ENCODE measurements at regions not wholly inside any gene's neighbourhood (a gene's known extent, or its start where the extent isn't known, plus 50 kb on each side); places are given as distances from the start of the nearest gene placed in this dataset.
"Not testable (repeated sequence)": the region's sequence is repeated elsewhere in the genome, so short reads cannot be mapped to it uniquely, and the experiment has no call there.

DNA sequence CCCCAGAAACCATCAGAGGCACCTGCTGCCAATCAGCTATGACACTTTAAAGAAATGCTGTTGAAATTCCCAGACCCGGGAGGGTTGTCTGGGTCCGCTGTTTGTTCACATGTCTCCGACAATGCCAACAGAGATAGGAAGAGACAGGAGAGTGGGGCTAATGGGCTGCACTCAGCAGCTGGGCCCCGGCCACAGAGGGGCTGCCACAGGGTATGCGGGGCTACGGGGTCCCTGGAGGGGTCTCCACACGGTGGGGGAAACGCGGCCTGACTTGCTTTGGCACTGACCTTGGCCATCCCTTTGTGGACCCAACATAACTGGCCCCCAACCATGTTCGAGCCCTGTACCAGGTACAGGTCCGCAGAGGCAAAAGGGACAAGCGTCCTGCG is 121.0 kb upstream of the PPP1R26 start:
- Mint-ChIP-seq H3K27me3 (no peaks in the 10 kb centered on the region), H3K36me3 (ENCODE audit: low read depth) (no peaks in the 10 kb centered on the region), H3K27ac (no peak overlapping the region), H3K4me3 (no peak overlapping the region), H3K9me3 (no peaks in the 10 kb centered on the region), H3K4me1 (ENCODE audit: low read depth) (no peaks in the 10 kb centered on the region)
- DNase-seq, result no peak

DNA sequence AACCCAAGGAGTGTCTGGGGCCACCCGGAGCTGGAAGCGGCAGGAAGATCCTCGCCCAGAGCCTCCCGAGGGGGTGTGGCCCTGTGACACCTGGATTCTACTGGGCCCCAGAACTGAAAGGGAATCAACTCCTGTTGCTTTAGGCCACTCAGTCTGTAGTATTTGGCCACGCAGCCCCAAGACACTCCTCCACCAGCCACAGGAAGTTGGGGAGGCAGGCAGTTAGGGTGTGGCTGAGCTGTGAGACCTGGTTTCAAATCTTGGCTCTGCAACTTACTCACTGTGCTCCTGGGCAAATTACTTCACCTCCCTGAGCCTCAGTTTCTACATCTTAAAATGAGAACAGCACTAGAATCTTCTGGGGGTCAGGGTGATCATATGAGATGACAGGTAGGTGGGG is 119.8 kb upstream of the PPP1R26 start:
- H3K27me3 Mint-ChIP-seq, result no peaks in the 10 kb centered on the region
- no peak overlapping the region for H3K4me3 Mint-ChIP-seq
- H3K27ac Mint-ChIP-seq, result no peak overlapping the region
- H3K9me3 Mint-ChIP-seq, result no peaks in the 10 kb centered on the region
- no peaks in the 10 kb centered on the region for H3K4me1 Mint-ChIP-seq (ENCODE audit: low read depth)
- H3K36me3 Mint-ChIP-seq (ENCODE audit: low read depth), result no peaks in the 10 kb centered on the region
- no peak for DNase-seq

DNA sequence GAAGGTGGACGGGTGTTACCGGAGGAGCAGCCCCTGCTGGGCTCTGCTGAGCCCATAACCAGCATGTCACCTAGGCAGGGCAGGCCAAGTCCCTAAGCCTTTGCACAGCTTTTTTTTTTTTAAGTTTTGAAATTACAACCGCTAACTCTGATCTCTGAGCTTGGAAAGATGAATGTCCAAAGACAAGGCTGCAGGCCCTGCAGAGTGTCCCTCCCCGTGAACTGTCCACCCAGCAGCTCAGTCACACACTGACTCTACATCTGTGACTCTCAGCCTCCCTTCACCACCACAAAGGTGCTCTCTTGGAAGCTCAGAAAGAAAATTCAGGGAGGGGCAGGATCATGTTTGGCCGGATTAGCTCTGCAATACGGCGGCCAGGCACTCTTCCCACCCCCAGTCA is 119.0 kb upstream of the PPP1R26 start:
- H3K9me3 Mint-ChIP-seq, result no peaks in the 10 kb centered on the region
- H3K27me3 Mint-ChIP-seq, result no peaks in the 10 kb centered on the region
- DNase-seq, result no peak
- H3K36me3 Mint-ChIP-seq (ENCODE audit: low read depth), result no peaks in the 10 kb centered on the region
- H3K4me3 Mint-ChIP-seq, result no peak overlapping the region
- H3K27ac Mint-ChIP-seq, result no peak overlapping the region
- no peaks in the 10 kb centered on the region for H3K4me1 Mint-ChIP-seq (ENCODE audit: low read depth)

DNA sequence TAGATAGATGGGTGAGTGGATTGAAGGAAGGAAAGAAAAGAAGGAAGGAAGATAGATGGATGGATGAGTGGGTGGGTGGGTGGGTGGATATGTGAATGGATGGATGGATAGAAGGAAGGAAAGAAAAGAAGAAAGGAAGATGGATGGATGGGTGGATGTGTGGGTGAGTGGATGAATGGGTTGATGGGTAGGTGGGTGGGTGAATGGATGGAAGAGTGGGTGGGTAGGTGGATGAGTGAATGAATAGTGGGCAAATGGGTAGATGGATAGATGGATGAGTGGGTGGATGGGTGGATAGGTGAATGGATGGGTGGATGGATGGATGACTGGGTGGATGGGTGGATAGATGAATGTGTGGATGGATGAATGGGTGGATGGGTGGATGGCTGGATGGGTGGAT is 117.9 kb upstream of the PPP1R26 start:
- not testable (repeated sequence) for H3K4me1 Mint-ChIP-seq (ENCODE audit: low read depth); H3K4me3 Mint-ChIP-seq; H3K36me3 Mint-ChIP-seq (ENCODE audit: low read depth); DNase-seq; H3K27ac Mint-ChIP-seq; H3K27me3 Mint-ChIP-seq; H3K9me3 Mint-ChIP-seq

DNA sequence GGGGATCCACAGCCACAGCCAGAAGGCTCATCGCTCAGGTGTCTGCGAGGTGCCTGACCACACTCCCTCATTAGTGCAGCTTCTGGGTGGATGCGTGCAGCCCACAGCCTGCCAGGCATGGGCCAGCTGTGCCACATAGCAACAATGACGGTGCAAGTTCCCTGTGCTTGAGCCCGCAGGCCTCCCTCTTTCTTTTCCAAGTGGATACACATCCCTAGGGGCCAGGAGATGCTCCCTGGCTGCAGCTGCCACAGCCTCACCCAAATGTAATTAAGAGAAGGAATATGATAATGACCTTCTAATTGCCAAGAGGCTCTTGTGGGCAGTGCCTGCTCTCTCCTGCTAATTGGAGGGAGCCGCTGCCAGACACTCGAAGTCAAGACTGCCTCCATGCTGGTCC is 116.0 kb upstream of the PPP1R26 start:
- DNase-seq, result no peak
- no peaks in the 10 kb centered on the region for H3K9me3 Mint-ChIP-seq
- H3K36me3 Mint-ChIP-seq (ENCODE audit: low read depth), result no peaks in the 10 kb centered on the region
- H3K4me3 Mint-ChIP-seq, result no peak overlapping the region
- no peaks in the 10 kb centered on the region for H3K4me1 Mint-ChIP-seq (ENCODE audit: low read depth)
- no peak overlapping the region for H3K27ac Mint-ChIP-seq
- H3K27me3 Mint-ChIP-seq, result no peaks in the 10 kb centered on the region

DNA sequence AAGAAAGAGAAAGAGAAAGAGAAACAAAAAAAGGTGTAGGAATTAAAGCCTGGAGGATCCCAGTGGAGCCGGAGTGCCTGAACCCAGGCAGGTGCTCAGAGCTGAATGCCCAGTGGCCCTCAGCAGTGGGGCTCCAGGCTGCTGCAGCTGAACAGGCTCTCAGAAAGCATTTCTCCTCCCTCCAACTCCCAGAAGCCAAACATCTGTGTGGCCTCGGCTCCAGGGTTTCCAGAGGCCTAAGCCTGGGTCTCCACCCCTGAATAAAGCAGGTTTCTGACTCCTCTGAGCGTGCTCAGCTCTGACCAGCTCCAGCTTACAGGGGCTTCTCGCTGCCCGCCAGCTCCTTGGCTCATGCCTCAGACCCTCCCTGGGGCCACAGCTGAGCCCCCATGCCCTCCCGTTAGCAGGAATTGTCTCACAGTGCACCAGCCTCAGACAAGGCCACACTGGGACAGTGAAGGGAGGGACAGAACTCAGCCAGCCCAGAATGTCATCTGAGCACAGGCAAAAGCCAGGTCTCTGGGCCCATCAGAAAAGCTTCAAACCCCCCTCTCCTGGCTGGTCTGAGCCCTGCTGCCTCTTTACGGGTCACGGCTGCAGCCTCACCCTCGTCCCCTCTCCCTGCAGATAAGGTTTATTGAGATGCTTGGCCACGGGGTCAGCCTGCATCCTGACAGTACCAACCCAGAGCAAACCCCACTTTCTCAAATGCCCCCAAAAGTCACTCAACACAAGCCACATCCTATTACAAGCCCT is 114.4 kb upstream of the PPP1R26 start:
- Mint-ChIP-seq H3K9me3 (no peaks in the 10 kb centered on the region), H3K4me3 (no peak overlapping the region), H3K4me1 (ENCODE audit: low read depth) (no peaks in the 10 kb centered on the region), H3K27me3 (no peaks in the 10 kb centered on the region), H3K27ac (no peak overlapping the region), H3K36me3 (ENCODE audit: low read depth) (no peaks in the 10 kb centered on the region)
- no peak for DNase-seq

DNA sequence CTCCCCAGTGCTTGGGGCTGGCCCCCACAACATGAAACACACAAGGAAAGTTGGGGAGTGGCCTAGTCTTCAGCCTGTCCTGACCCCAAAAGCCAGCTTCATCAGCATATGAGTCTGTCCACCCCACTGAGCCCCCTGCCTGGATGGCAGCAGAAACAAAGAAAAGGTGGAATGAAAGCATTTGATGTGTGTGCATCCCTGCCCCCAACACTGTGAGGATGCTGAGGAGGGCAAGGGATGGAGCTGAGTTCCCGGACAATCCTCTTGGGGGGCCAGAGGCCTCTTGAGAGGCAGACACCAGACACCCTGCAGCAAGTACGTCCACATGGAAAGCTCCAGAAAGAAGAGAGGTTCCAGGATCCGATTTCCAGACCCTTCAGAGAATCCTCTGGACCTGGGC is 113.5 kb upstream of the PPP1R26 start:
- Mint-ChIP-seq H3K27ac (no peak overlapping the region), H3K36me3 (ENCODE audit: low read depth) (no peaks in the 10 kb centered on the region), H3K9me3 (no peaks in the 10 kb centered on the region), H3K27me3 (no peaks in the 10 kb centered on the region), H3K4me1 (ENCODE audit: low read depth) (no peaks in the 10 kb centered on the region), H3K4me3 (no peak overlapping the region)
- DNase-seq, result no peak

DNA sequence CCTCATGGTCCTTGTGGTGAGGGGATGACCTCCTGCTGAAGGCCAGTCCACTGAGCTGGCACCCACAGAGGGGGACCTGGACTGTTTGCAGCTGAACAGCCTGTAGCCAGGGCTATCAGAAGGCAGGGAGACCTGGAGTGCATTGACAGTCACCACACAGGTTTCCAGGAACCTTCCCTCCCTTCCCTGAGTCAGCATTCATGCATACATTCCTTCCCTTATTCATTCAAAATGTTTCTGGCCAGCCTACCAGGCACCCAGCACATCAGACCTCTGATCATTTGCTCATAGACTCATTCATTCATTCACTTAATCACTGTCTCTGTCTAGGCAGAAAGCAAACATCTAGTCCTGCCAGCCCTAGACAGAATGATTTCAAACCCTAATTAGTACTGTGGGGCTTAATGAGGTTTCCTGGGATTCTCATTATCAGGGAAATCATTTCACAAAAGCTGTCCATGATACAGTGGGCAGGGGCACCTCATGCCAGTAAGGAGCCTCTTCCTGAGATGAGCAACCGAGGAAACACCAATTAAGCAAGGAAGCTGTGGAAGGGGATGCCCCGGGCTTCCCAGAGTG is 110.1 kb upstream of the PPP1R26 start:
- no peak overlapping the region for H3K4me3 Mint-ChIP-seq
- no peaks in the 10 kb centered on the region for H3K27me3 Mint-ChIP-seq
- no peak overlapping the region for H3K27ac Mint-ChIP-seq
- no peaks in the 10 kb centered on the region for H3K36me3 Mint-ChIP-seq (ENCODE audit: low read depth)
- no peaks in the 10 kb centered on the region for H3K4me1 Mint-ChIP-seq (ENCODE audit: low read depth)
- no peak for DNase-seq
- H3K9me3 Mint-ChIP-seq, result no peaks in the 10 kb centered on the region

DNA sequence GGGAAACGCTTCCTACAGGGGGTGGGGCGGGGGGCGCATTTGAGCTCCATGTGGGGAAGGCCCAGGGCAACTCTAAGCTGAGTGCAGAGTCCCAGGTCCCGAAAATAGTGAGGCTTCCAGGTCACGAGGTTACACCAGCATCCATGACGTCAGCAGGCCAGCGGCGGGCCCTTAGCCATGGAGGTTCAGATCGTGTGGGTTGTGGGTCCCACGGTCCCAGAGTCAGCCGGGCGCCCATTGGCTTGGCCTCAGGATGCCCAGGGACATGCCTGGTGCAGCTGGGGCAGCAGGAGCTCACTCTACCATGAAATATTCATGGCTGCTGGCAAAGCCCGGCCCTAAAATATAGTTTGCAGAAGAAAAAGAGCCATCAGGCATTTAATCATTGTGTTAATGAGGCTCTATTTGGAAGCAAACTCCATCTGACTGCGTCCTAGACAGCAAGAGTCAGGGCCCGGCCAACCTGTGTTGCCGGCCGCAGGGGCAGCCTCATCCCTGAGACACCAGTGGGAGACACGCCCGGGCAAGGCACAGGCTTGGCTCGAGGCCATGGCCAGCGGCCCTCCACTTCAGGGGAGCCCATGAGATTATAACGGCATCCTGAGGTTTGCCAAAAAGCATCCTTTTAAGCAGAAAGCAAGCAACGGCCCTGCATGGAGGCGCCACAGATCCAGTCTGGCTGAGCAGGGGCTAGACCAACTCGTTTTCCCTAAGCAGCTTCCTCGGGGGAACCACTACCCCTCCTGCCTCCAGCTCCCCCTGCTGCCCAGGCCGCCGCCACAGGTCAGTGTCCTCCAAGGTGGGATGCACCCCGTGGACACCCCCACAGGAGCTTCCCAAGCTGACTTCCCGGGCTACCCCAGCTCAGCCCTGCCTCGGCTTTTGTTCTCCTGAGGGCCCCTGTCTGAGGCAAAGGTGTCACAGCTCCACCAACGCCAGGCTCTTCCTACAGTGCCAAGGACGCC is 108.9 kb upstream of the PPP1R26 start:
- no peak for DNase-seq
- H3K27me3 Mint-ChIP-seq, result no peaks in the 10 kb centered on the region
- H3K4me3 Mint-ChIP-seq, result no peak overlapping the region

DNA sequence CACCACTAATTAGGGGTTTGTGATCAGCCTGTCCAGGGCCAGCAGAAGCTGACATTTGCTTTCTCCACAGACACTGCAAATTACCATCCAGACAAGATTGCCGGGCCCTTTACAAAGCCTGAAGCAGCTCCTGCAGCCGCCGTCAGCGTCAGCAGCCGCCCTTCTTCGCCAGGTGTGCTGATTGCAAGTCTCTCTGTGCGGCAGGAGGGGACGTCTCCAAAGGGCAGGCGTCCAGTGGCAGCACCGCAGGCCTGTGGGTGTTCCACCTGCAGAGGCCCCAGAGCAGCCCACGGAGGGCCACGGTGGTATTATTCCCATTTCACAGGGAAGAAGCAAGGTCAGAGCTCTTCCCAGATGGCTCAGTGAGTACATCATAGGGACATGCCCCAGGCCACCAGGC is 108.0 kb upstream of the PPP1R26 start:
- H3K27me3 Mint-ChIP-seq, result no peaks in the 10 kb centered on the region
- H3K36me3 Mint-ChIP-seq (ENCODE audit: low read depth), result no peaks in the 10 kb centered on the region
- H3K4me1 Mint-ChIP-seq (ENCODE audit: low read depth), result no peaks in the 10 kb centered on the region
- H3K4me3 Mint-ChIP-seq, result no peak overlapping the region
- no peak overlapping the region for H3K27ac Mint-ChIP-seq
- DNase-seq, result no peak
- H3K9me3 Mint-ChIP-seq, result no peaks in the 10 kb centered on the region

More for the DNA sequence above, 108.9 kb upstream of the PPP1R26 start:
- Mint-ChIP-seq H3K36me3 (ENCODE audit: low read depth) (no peaks in the 10 kb centered on the region), H3K9me3 (no peaks in the 10 kb centered on the region), H3K4me1 (ENCODE audit: low read depth) (no peaks in the 10 kb centered on the region), H3K27ac (no peak overlapping the region)

DNA sequence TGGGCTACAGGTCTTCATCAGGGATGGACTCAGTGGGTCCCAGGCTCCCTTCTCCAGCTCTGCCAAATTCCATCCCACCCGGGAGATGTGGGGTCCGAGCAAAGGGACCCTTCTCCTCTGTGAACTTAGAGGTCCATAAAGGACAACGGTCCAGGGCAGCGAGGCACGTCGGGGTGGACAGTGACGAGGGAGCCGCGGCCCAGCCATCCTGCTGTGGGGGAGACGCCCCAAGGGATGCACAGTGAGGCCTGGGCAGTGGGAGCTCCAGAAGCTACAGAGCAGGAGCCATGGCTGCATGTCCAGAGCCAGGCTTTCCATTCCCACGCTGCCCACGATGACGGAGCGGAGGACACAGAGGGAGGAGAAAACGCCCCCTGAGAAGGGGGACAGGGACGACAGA is 107.5 kb upstream of the PPP1R26 start:
- Mint-ChIP-seq H3K4me3 (no peak overlapping the region), H3K36me3 (ENCODE audit: low read depth) (no peaks in the 10 kb centered on the region), H3K27ac (no peak overlapping the region), H3K9me3 (no peaks in the 10 kb centered on the region), H3K27me3 (no peaks in the 10 kb centered on the region), H3K4me1 (ENCODE audit: low read depth) (no peaks in the 10 kb centered on the region)
- DNase-seq, result no peak

DNA sequence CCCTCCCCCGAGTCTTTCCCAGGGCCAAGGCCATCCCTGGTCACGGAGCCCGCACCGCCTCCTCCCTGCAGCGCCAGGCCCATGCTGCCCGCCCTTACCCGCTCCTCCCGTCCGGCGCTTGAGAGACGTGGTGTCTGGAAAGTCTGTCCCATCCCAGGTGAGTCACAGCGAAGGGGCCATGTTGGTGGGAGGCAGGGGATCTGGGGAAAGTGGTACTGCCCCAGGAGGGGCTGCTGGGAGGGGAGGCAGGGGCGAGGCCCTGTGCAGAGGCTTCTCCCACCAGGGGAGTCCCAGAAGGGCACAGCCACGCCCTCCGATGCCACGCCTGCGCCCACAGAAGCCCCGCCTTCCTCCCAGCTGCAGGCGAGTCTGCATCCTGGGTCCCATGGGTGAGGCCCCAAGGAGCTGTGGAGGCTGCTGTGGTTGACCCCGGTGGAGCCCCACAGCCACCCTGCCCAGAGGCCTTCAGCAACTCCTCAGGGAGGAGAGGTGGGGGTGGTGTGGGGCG is 107.0 kb upstream of the PPP1R26 start:
- Mint-ChIP-seq H3K27me3 (no peaks in the 10 kb centered on the region), H3K9me3 (no peaks in the 10 kb centered on the region), H3K4me1 (ENCODE audit: low read depth) (no peaks in the 10 kb centered on the region), H3K36me3 (ENCODE audit: low read depth) (no peaks in the 10 kb centered on the region), H3K4me3 (no peak overlapping the region), H3K27ac (no peak overlapping the region)
- DNase-seq, result no peak

DNA sequence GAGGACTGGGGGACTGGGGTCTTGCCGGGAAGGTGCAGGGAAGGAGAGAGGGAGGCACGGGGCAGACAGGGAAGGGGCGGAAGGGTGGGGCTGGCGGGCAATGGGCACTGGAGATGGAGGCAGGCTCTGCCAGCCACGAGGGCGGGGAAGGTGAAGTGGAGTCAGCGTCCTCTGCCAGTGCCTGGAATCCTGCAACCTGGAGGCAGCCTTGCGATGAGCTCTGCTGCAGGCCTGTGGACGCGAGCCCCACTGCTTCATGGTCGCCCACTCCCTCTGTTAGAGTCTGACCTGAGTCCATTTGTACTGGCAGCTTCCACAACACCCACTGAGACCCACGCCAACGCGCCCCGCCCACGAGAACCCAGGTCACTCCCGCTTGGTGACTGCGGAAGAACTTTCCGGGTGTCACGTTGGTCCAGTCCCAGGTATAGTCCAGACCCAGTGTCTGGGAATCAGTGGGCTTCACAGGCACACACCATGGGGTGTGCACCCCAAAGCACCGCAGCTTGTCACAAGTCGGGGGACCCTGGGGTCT is 106.4 kb upstream of the PPP1R26 start:
- H3K27ac Mint-ChIP-seq, result no peak overlapping the region
- no peaks in the 10 kb centered on the region for H3K27me3 Mint-ChIP-seq
- DNase-seq, result no peak
- no peaks in the 10 kb centered on the region for H3K9me3 Mint-ChIP-seq
- H3K4me1 Mint-ChIP-seq (ENCODE audit: low read depth), result no peaks in the 10 kb centered on the region
- no peaks in the 10 kb centered on the region for H3K36me3 Mint-ChIP-seq (ENCODE audit: low read depth)
- H3K4me3 Mint-ChIP-seq, result no peak overlapping the region

DNA sequence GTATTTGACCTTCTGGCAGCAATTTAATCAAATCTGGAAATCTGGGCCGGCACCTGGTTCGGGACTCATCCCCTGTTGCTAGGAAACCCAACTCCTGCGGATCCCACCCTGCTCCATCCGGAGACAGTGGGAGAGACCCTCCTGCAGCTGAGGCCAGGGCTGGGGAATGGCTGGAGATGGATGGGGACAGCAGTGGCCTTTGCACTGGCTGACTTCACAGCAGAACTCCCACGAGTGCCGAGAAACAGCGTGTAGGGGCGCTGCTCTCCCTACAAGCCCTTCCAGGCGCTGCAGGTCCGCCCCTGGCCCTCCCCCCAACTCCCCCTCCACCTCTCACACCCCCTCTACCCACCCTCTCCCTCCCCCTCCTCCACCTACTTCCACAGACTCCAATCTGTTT is 105.8 kb upstream of the PPP1R26 start:
- no peak for DNase-seq
- H3K4me1 Mint-ChIP-seq (ENCODE audit: low read depth), result no peaks in the 10 kb centered on the region
- no peak overlapping the region for H3K27ac Mint-ChIP-seq
- H3K27me3 Mint-ChIP-seq, result no peaks in the 10 kb centered on the region
- H3K9me3 Mint-ChIP-seq, result no peaks in the 10 kb centered on the region
- H3K4me3 Mint-ChIP-seq, result no peak overlapping the region
- H3K36me3 Mint-ChIP-seq (ENCODE audit: low read depth), result no peaks in the 10 kb centered on the region
